ENCODE measurements at regions not wholly inside any gene's neighbourhood (a gene's known extent, or its start where the extent isn't known, plus 50 kb on each side); places are given as distances from the start of the nearest gene placed in this dataset.

DNA sequence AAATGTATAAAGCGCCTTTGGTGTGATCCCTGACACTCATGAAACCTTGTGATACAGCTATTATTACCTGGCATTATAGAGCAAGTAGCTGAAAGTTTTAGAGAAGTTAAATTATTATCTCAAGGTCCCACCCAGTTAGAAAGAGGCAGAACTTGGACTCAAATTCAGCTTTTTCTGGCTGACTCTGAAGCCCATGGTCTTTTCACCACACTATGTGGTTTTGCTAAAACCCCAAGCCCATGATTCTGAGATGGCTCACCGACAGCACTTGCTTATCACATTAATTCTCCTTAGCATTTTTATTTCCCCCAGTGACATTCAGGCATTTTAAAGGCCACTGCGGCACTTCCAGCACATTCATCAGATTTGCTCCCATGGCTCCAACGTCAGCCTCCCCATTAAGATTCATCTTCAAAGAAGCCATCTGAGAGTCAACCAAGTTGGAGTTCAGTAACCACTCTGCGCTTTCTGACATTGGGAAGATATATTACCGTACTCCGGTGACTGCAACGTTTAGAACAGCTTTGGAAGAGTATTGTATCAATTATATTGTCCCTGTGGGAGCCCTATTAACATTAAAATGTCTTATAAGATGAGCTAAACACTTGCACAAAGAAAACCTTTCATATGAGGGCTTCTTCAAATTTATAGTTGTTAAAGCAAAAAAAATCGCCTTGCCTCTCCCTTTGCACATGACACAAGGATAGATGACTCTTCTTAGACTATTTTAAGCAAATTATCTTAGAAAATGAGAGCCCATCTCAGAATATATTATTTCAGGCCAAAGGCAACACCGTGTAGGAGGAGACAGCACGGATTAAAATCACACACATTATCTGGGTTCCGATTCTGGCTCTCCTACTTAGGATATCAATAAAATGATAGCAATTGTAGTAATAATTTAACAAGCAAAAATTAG, 638.1 kb downstream of the ACTL7B start:
- H3K4me1 Mint-ChIP-seq (ENCODE audit: low read depth, unreplicated experiment) = no peaks in the 10 kb centered on the region
- Histone ChIP-seq H3K4me1 (ENCODE audit: insufficient read depth, low read length) (no peaks in the 10 kb centered on the region), H3K9ac (ENCODE audit: low read length) (no peak overlapping the region), H2AFZ (ENCODE audit: low read depth, low read length) (no peak overlapping the region), H3K4me3 (ENCODE audit: insufficient read depth, low read depth, low read length) (no peak overlapping the region), H3K36me3 (ENCODE audit: insufficient read depth, low read length) (no peaks in the 10 kb centered on the region), H3K4me2 (ENCODE audit: low read length) (no peak overlapping the region), H4K20me1 (ENCODE audit: insufficient read depth, low read length) (no peaks in the 10 kb centered on the region), H3K27ac (ENCODE audit: low read depth, low read length) (no peak overlapping the region), H3K79me2 (ENCODE audit: insufficient read depth, low read length) (no peaks in the 10 kb centered on the region), H3K9me3 (ENCODE audit: insufficient read depth, low read depth, low read length) (no peaks in the 10 kb centered on the region), H3K27me3 (ENCODE audit: insufficient read depth, low read length) (no peaks in the 10 kb centered on the region)
- no peak overlapping the region for H3K4me3 Mint-ChIP-seq (ENCODE audit: unreplicated experiment)
- TF ChIP-seq EZH2 (IDR thresholded peaks at IDR 0.05; ENCODE audit: insufficient read depth, low read length) = no peak
- TF ChIP-seq, protein P1, sequence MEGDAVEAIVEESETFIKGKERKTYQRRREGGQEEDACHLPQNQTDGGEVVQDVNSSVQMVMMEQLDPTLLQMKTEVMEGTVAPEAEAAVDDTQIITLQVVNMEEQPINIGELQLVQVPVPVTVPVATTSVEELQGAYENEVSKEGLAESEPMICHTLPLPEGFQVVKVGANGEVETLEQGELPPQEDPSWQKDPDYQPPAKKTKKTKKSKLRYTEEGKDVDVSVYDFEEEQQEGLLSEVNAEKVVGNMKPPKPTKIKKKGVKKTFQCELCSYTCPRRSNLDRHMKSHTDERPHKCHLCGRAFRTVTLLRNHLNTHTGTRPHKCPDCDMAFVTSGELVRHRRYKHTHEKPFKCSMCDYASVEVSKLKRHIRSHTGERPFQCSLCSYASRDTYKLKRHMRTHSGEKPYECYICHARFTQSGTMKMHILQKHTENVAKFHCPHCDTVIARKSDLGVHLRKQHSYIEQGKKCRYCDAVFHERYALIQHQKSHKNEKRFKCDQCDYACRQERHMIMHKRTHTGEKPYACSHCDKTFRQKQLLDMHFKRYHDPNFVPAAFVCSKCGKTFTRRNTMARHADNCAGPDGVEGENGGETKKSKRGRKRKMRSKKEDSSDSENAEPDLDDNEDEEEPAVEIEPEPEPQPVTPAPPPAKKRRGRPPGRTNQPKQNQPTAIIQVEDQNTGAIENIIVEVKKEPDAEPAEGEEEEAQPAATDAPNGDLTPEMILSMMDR (IDR thresholded peaks at IDR 0.05; ENCODE audit: insufficient read depth, low read depth, low read length) = no peak
- H3K36me3 Mint-ChIP-seq (ENCODE audit: low read depth, unreplicated experiment) = no peaks in the 10 kb centered on the region
- no peaks in the 10 kb centered on the region for H3K27me3 Mint-ChIP-seq (ENCODE audit: low read depth, unreplicated experiment)
- FAIRE-seq (no peak), DNase-seq (ENCODE audit: low read depth) (peak; percentile 96)
- H3K9me3 Mint-ChIP-seq (ENCODE audit: unreplicated experiment) = no peaks in the 10 kb centered on the region
- H3K27ac Mint-ChIP-seq (ENCODE audit: unreplicated experiment) = no peak overlapping the region

DNA sequence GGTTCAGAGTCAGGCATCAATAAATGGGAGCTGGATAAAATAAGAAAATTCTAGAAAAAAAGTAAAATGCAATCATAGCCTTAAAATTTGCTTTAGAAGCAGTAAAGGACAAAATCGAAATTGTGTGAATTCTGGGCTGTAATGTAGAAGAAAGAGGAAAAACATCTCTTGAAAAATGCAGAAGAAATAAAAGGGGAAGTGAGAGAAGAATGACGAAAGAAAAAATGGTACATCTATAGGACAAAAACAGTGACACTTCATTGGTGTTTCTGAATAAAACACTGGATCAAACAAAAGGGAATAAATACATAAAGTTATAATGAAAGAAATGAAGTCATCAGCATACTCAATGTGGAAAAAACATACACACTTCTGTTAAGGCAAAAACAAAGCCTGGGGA, 642.3 kb downstream of the ACTL7B start:
- no peak for FAIRE-seq

More for the DNA sequence above, 642.3 kb downstream of the ACTL7B start:
- no peaks in the 10 kb centered on the region for H4K20me1 ChIP-seq (ENCODE audit: insufficient read depth, low read length)
- Mint-ChIP-seq H3K36me3 (ENCODE audit: low read depth, unreplicated experiment) (no peaks in the 10 kb centered on the region), H3K4me1 (ENCODE audit: low read depth, unreplicated experiment) (no peaks in the 10 kb centered on the region), H3K27me3 (ENCODE audit: low read depth, unreplicated experiment) (peaks cover 8% of the 10 kb centered on the region), H3K4me3 (ENCODE audit: unreplicated experiment) (no peak overlapping the region), H3K9me3 (ENCODE audit: unreplicated experiment) (no peaks in the 10 kb centered on the region), H3K27ac (ENCODE audit: unreplicated experiment) (no peak overlapping the region)
- no peak overlapping the region for H3K27ac ChIP-seq (ENCODE audit: low read depth, low read length)
- TF ChIP-seq EZH2 (IDR thresholded peaks at IDR 0.05; ENCODE audit: insufficient read depth, low read length) = no peak
- TF ChIP-seq, protein P1 (IDR thresholded peaks at IDR 0.05; ENCODE audit: insufficient read depth, low read depth, low read length) = no peak
- H3K79me2 ChIP-seq (ENCODE audit: insufficient read depth, low read length) = no peaks in the 10 kb centered on the region
- H3K9me3 ChIP-seq (ENCODE audit: insufficient read depth, low read depth, low read length) = no peaks in the 10 kb centered on the region
- H3K9ac ChIP-seq (ENCODE audit: low read length) = no peak overlapping the region
- H3K4me3 ChIP-seq (ENCODE audit: insufficient read depth, low read depth, low read length) = no peak overlapping the region
- no peak overlapping the region for H3K4me2 ChIP-seq (ENCODE audit: low read length)
- DNase-seq (ENCODE audit: low read depth) = no peak
- no peak overlapping the region for H2AFZ ChIP-seq (ENCODE audit: low read depth, low read length)
- H3K4me1 ChIP-seq (ENCODE audit: insufficient read depth, low read length) = no peaks in the 10 kb centered on the region
- H3K27me3 ChIP-seq (ENCODE audit: insufficient read depth, low read length) = no peaks in the 10 kb centered on the region
- no peaks in the 10 kb centered on the region for H3K36me3 ChIP-seq (ENCODE audit: insufficient read depth, low read length)

Measured in astrocyte (in vitro differentiated cells and primary cell).